Pons (tissue), 1 donor: ENCODE measurements at regions not wholly inside any gene's neighbourhood (a gene's known extent, or its start where the extent isn't known, plus 50 kb on each side); places are given as distances from the start of the nearest gene placed in this dataset.

Experiments
- DNase-seq: peaks from one replicate; pipeline ENCODE4 v3.0.0-alpha.2; 2016; ENCODE audit warnings: low spot score

- no peak for DNase-seq
Measured at GRCh38 chr6:4324746-4325145, 189.4 kb upstream of the ECI2 start.

- DNase-seq = no peak
Measured at GRCh38 chr6:4323322-4323721, 187.9 kb upstream of the ECI2 start.

- DNase-seq = no peak
Measured at GRCh38 chr6:4322846-4323309, 187.5 kb upstream of the ECI2 start.

- DNase-seq = no peak
Measured at GRCh38 chr6:4322134-4322845, 186.9 kb upstream of the ECI2 start.

- DNase-seq = no peak
Measured at GRCh38 chr6:4320860-4321259, 185.5 kb upstream of the ECI2 start.

GRCh38 chr6:4319981-4320683 lies 184.8 kb upstream of the ECI2 start:
- DNase-seq = no peak

GRCh38 chr6:4318321-4318720 lies 182.9 kb upstream of the ECI2 start:
- no peak for DNase-seq

GRCh38 chr6:4316867-4317400 lies 181.6 kb upstream of the ECI2 start:
- DNase-seq = peak; percentile 48

GRCh38 chr6:4314201-4314707 lies 178.9 kb upstream of the ECI2 start:
- no peak for DNase-seq

- DNase-seq = no peak
Measured at GRCh38 chr6:4313044-4313686, 177.8 kb upstream of the ECI2 start.

- no peak for DNase-seq
Measured at GRCh38 chr6:4311976-4312860, 176.8 kb upstream of the ECI2 start.

- no peak for DNase-seq
Measured at GRCh38 chr6:4309540-4309939, 174.2 kb upstream of the ECI2 start.

GRCh38 chr6:4308364-4308763 lies 173.0 kb upstream of the ECI2 start:
- DNase-seq = no peak

- DNase-seq = no peak
Measured at GRCh38 chr6:4304927-4305455, 169.6 kb upstream of the ECI2 start.

- no peak for DNase-seq
Measured at GRCh38 chr6:4303638-4304037, 168.3 kb upstream of the ECI2 start.

GRCh38 chr6:4302524-4302923 lies 167.1 kb upstream of the ECI2 start:
- DNase-seq = no peak

- DNase-seq = no peak
Measured at GRCh38 chr6:4301871-4302270, 166.5 kb upstream of the ECI2 start.

GRCh38 chr6:4300917-4301316 lies 165.5 kb upstream of the ECI2 start:
- no peak for DNase-seq

GRCh38 chr6:4299476-4299875 lies 164.1 kb upstream of the ECI2 start:
- no peak for DNase-seq

GRCh38 chr6:4297348-4297747 lies 162.0 kb upstream of the ECI2 start:
- DNase-seq = no peak

GRCh38 chr6:4296552-4296951 lies 161.2 kb upstream of the ECI2 start:
- DNase-seq = no peak
